Thyroid gland (tissue), 4 donors: ENCODE measurements at regions not wholly inside any gene's neighbourhood (a gene's known extent, or its start where the extent isn't known, plus 50 kb on each side); places are given as distances from the start of the nearest gene placed in this dataset.

Experiments used
- POLR2A ChIP-seq, 2 donors: fragments of 450-650 bp; IDR thresholded peaks; one replicate each; pipeline ENCODE4 v1.6.1; 2017; ENCODE audit warnings: antibody characterized with exemption in 2 of 2, mild to moderate bottlenecking in 2 of 2, moderate library complexity in 1 of 2
- TF ChIP-seq, protein P1 (sequence below), 6 experiments: fragments of 200-600 bp in 3 of 6; fragments of 450-650 bp in 3 of 6; sonication (generic) in 3 of 6; IDR thresholded peaks; one replicate each; pipeline ENCODE4 v1.5.1; 2016 to 2019; ENCODE audit warnings: antibody characterized with exemption in 6 of 6, mild to moderate bottlenecking in 2 of 6, inconsistent platforms in 1 of 6, moderate library complexity in 1 of 6

GRCh38 chr10:52616395-52616764 is 156.2 kb downstream of the MBL2 start:
- TF ChIP-seq, protein P1, sequence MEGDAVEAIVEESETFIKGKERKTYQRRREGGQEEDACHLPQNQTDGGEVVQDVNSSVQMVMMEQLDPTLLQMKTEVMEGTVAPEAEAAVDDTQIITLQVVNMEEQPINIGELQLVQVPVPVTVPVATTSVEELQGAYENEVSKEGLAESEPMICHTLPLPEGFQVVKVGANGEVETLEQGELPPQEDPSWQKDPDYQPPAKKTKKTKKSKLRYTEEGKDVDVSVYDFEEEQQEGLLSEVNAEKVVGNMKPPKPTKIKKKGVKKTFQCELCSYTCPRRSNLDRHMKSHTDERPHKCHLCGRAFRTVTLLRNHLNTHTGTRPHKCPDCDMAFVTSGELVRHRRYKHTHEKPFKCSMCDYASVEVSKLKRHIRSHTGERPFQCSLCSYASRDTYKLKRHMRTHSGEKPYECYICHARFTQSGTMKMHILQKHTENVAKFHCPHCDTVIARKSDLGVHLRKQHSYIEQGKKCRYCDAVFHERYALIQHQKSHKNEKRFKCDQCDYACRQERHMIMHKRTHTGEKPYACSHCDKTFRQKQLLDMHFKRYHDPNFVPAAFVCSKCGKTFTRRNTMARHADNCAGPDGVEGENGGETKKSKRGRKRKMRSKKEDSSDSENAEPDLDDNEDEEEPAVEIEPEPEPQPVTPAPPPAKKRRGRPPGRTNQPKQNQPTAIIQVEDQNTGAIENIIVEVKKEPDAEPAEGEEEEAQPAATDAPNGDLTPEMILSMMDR (IDR thresholded peaks at IDR 0.05), result no peak
- no peak for TF ChIP-seq POLR2A (IDR thresholded peaks at IDR 0.05)
